Neural progenitor cell (in vitro differentiated cells): ENCODE measurements at regions not wholly inside any gene's neighbourhood (a gene's known extent, or its start where the extent isn't known, plus 50 kb on each side); places are given as distances from the start of the nearest gene placed in this dataset.

Experiments used
- CTCF ChIP-seq: fragments of 200-600 bp; sonication (generic); IDR thresholded peaks from 2 replicates; pipeline ENCODE4 v1.5.1; 2017; ENCODE audit warnings: antibody characterized with exemption, mild to moderate bottlenecking
- EZH2 ChIP-seq: fragments of 200-600 bp; sonication (generic); IDR thresholded peaks from 2 replicates; pipeline ENCODE4 v1.6.1; 2017; ENCODE audit warnings: antibody characterized with exemption, mild to moderate bottlenecking, moderate library complexity
- EZH2phosphoT487 ChIP-seq: fragments of 200-600 bp; sonication (generic); IDR thresholded peaks from 2 replicates; pipeline ENCODE4 v1.6.1; 2017; ENCODE audit warnings: antibody characterized with exemption

DNA sequence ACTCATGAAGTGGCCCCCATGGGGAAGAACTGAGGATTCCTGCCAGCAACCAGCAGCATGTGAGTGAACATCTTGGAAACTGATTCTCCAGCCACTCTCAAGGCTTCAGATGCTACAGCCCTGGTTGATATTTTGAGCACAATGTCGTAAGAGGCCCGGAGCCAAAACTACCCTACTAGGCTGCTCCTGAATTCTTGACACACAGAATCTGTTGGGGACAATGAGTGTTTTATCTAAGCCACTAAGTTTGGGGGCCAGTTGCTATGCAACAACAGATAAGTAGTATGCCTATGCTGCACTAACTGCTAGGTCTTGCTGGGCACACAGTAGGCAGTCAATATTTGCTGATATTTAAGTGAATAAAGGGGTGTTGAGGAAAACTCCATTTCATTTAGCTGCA lies 89.9 kb upstream of the CHL1 start:
- TF ChIP-seq CTCF (no peak), EZH2 (no peak), EZH2phosphoT487 (no peak)
